H1 (cell line): ENCODE measurements at regions not wholly inside any gene's neighbourhood (a gene's known extent, or its start where the extent isn't known, plus 50 kb on each side); places are given as distances from the start of the nearest gene placed in this dataset.

Experiments
- CTCF ChIA-PET: fragments of 300-600 bp; sonication (Branson Sonifier 250); formaldehyde crosslinking; loops from one replicate; lab custom pipeline; 2021; ENCODE audit not compliant: partially characterized antibody; lab: Charles Lee
- POLR2A ChIA-PET: fragments of 300-600 bp; sonication (Branson Sonifier 250); formaldehyde crosslinking; loops from one replicate; lab custom pipeline; 2021; ENCODE audit warnings: inconsistent platforms; ENCODE audit not compliant: partially characterized antibody; lab: Charles Lee
- DNase-seq, 2 experiments: peaks; one replicate each; pipeline versions ENCODE4 v3.0.0 to v3.0.0-alpha.2; 2010 to 2022; ENCODE audit warnings: low spot score in 2 of 2, low read depth in 1 of 2, mixed read lengths in 1 of 2
- FAIRE-seq: peaks from 2 replicates; lab custom pipeline; 2011; peaks lifted over from hg19 to GRCh38; lab: Jason Lieb, UNC
- H2AFZ ChIP-seq: 2 replicates; pipeline ENCODE4 v1.8.1; 2012; ENCODE audit warnings: low read length, inconsistent platforms
- H2AK5ac ChIP-seq: 2 replicates; pipeline ENCODE4 v1.6.1; 2013; ENCODE audit warnings: low read depth, low read length
- H2BK120ac ChIP-seq: replicated peaks from 2 replicates; pipeline ENCODE3; 2013; ENCODE audit warnings: low read depth, low read length, inconsistent platforms
- H2BK12ac ChIP-seq: 2 replicates; pipeline ENCODE4 v1.6.1; 2013; ENCODE audit warnings: low read depth, low read length
- H2BK15ac ChIP-seq: 2 replicates; pipeline ENCODE4 v1.6.1; 2013; ENCODE audit warnings: low read length
- H2BK20ac ChIP-seq: 2 replicates; pipeline ENCODE4 v1.6.1; 2013; ENCODE audit warnings: low read length
- H2BK5ac ChIP-seq: 2 replicates; pipeline ENCODE4 v1.6.1; 2013; ENCODE audit warnings: low read depth, low read length
- H3K14ac ChIP-seq: 2 replicates; pipeline ENCODE4 v1.6.1; 2013; ENCODE audit warnings: inconsistent platforms; ENCODE audit not compliant: insufficient read length
- H3K18ac ChIP-seq: 2 replicates; pipeline ENCODE4 v1.6.1; 2013; ENCODE audit warnings: low read length; ENCODE audit errors: extremely low read depth
- H3K23ac ChIP-seq: 2 replicates; pipeline ENCODE4 v1.6.1; 2013; ENCODE audit warnings: inconsistent platforms; ENCODE audit not compliant: insufficient read length
- H3K23me2 ChIP-seq: 2 replicates; pipeline ENCODE4 v1.6.1; 2013; ENCODE audit warnings: low read depth, low read length
- H3K27ac ChIP-seq: 2 replicates; pipeline ENCODE4 v1.6.1; 2011; ENCODE audit warnings: low read depth, low read length, inconsistent platforms
- H3K27me3 ChIP-seq, 4 experiments: replicated peaks in 1 of 4; 1 replicate in 1 of 4; 2 replicates in 3 of 4; pipeline versions ENCODE4 v1.6.1 to v1.8.1; 2011 to 2013; ENCODE audit warnings: low read length in 3 of 4, mild to moderate bottlenecking in 3 of 4, inconsistent platforms in 2 of 4, mixed read lengths in 2 of 4, moderate library complexity in 1 of 4; ENCODE audit not compliant: control insufficient read depth in 3 of 4, insufficient read depth in 3 of 4; ENCODE audit errors: extremely low read depth in 1 of 4
- H3K36me3 ChIP-seq, 4 experiments: 2 replicates each; pipeline versions ENCODE4 v1.6.1 to v1.8.1; 2011 to 2013; ENCODE audit warnings: mild to moderate bottlenecking in 4 of 4, low read length in 3 of 4, moderate library complexity in 2 of 4, control low read depth in 1 of 4, inconsistent platforms in 1 of 4; ENCODE audit not compliant: insufficient read depth in 4 of 4, control insufficient read depth in 2 of 4
- H3K4ac ChIP-seq: replicated peaks from 2 replicates; pipeline ENCODE3; 2013; ENCODE audit warnings: low read length, low read depth, mixed read lengths, inconsistent platforms; ENCODE audit not compliant: insufficient read length
- H3K4me1 ChIP-seq, 4 experiments: replicated peaks in 1 of 4; 1 replicate in 1 of 4; 2 replicates in 3 of 4; pipeline versions ENCODE4 v1.6.1 to v1.8.1; 2011 to 2013; ENCODE audit warnings: low read length in 3 of 4, inconsistent platforms in 2 of 4, mixed read lengths in 1 of 4; ENCODE audit not compliant: insufficient read depth in 4 of 4, control insufficient read depth in 3 of 4
- H3K4me2 ChIP-seq, 2 experiments: 2 replicates each; pipeline versions ENCODE4 v1.6.1 to v1.8.1; 2011 to 2013; ENCODE audit warnings: low read depth in 2 of 2, low read length in 2 of 2, control low read depth in 1 of 2, inconsistent platforms in 1 of 2, mild to moderate bottlenecking in 1 of 2; ENCODE audit not compliant: insufficient read depth in 1 of 2
- H3K4me3 ChIP-seq, 4 experiments: fragments of 200-600, 300-600 bp in 1 of 4; sonication (generic), shearing (Covaris generic), sonication (Bioruptor Twin) in 1 of 4; 2 replicates each; pipeline versions ENCODE4 v1.5.1 to v1.8.1; 2011 to 2016; ENCODE audit warnings: low read length in 4 of 4, low read depth in 3 of 4, control low read depth in 2 of 4, inconsistent platforms in 2 of 4, mild to moderate bottlenecking in 2 of 4, mixed read lengths in 1 of 4, moderate library complexity in 1 of 4; ENCODE audit not compliant: insufficient read depth in 2 of 4; ENCODE audit errors: extremely low read depth in 1 of 4
- H3K56ac ChIP-seq: replicated peaks from 2 replicates; pipeline ENCODE3; 2013; ENCODE audit warnings: low read depth, mild to moderate bottlenecking, mixed read lengths, low read length, inconsistent platforms; ENCODE audit not compliant: insufficient read length
- H3K79me1 ChIP-seq: 2 replicates; pipeline ENCODE4 v1.6.1; 2013; ENCODE audit warnings: low read depth, low read length, control low read depth
- H3K79me2 ChIP-seq, 2 experiments: 2 replicates each; pipeline versions ENCODE4 v1.6.1 to v1.8.1; 2012 to 2013; ENCODE audit warnings: low read length in 2 of 2, mild to moderate bottlenecking in 2 of 2, inconsistent platforms in 1 of 2; ENCODE audit not compliant: insufficient read depth in 2 of 2, control insufficient read depth in 1 of 2
- H3K9ac ChIP-seq, 4 experiments: replicated peaks in 1 of 4; 1 replicate in 1 of 4; 2 replicates in 3 of 4; pipeline versions ENCODE4 v1.6.1 to v1.8.1; 2011 to 2013; ENCODE audit warnings: low read depth in 3 of 4, low read length in 3 of 4, control low read depth in 2 of 4, mild to moderate bottlenecking in 2 of 4, moderate library complexity in 2 of 4, inconsistent platforms in 1 of 4; ENCODE audit errors: extremely low read depth in 1 of 4
- H3K9me3 ChIP-seq, 2 experiments: 2 replicates each; pipeline versions ENCODE4 v1.6.1 to v1.8.1; 2012 to 2013; ENCODE audit warnings: mild to moderate bottlenecking in 2 of 2, moderate library complexity in 2 of 2, control low read depth in 1 of 2, inconsistent platforms in 1 of 2, low read depth in 1 of 2, low read length in 1 of 2, mixed read lengths in 1 of 2; ENCODE audit not compliant: insufficient read depth in 2 of 2
- H4K20me1 ChIP-seq, 2 experiments: replicated peaks in 1 of 2; 2 replicates each; pipeline versions ENCODE3 to v1.8.1; 2011 to 2013; ENCODE audit warnings: inconsistent platforms in 2 of 2, low read length in 2 of 2, mild to moderate bottlenecking in 1 of 2; ENCODE audit not compliant: insufficient read depth in 2 of 2, control insufficient read depth in 1 of 2
- H4K5ac ChIP-seq: 2 replicates; pipeline ENCODE4 v1.6.1; 2013; ENCODE audit warnings: low read length, low read depth, mixed read lengths, inconsistent platforms; ENCODE audit not compliant: insufficient read length
- H4K8ac ChIP-seq: 2 replicates; pipeline ENCODE4 v1.8.0; 2013; ENCODE audit warnings: mild to moderate bottlenecking, moderate library complexity, low read length, inconsistent platforms; ENCODE audit not compliant: insufficient read depth; ENCODE audit errors: extremely low read depth
- H4K91ac ChIP-seq: replicated peaks from 2 replicates; pipeline ENCODE3; 2013; ENCODE audit warnings: low read length, mixed read lengths, inconsistent platforms; ENCODE audit not compliant: insufficient read length
- CTCF ChIP-seq, 3 experiments: IDR thresholded peaks; 1 replicate in 2 of 3; 2 replicates in 1 of 3; pipeline versions ENCODE4 v1.5.1 to v1.6.1; 2011; ENCODE audit warnings: low read length in 3 of 3, mild to moderate bottlenecking in 3 of 3, inconsistent platforms in 2 of 3, low read depth in 1 of 3, moderate library complexity in 1 of 3; ENCODE audit not compliant: insufficient read depth in 1 of 3; ENCODE audit errors: control extremely low read depth in 1 of 3
- EZH2 ChIP-seq: fragments of 200-600 bp; sonication (generic); IDR thresholded peaks from 2 replicates; pipeline ENCODE4 v1.7.1; 2012; ENCODE audit warnings: low read depth, mild to moderate bottlenecking, moderate library complexity, low read length, inconsistent platforms; ENCODE audit not compliant: severe bottlenecking
- SIRT6 ChIP-seq: IDR thresholded peaks from one replicate; pipeline ENCODE4 v1.7.1; 2012; ENCODE audit warnings: low read length, inconsistent platforms
- SIX5 ChIP-seq: IDR thresholded peaks from 2 replicates; pipeline ENCODE4 v1.6.1; 2011; ENCODE audit warnings: mild to moderate bottlenecking, low read depth, low read length
- WGBS, 2 experiments: shearing (Covaris generic) in 1 of 2; methylation state at CpG; one replicate each; pipeline versions ENCODE4 v1.1.6 to v1.1.7; 2013 to 2015; ENCODE audit warnings: low lambda C conversion rate in 2 of 2, mixed read lengths in 2 of 2, inconsistent platforms in 1 of 2, low coverage in 1 of 2, missing lambda C conversion rate in 1 of 2; ENCODE audit not compliant: insufficient replicate concordance in 2 of 2, insufficient coverage in 1 of 2, insufficient read length in 1 of 2; ENCODE audit errors: extremely low coverage in 1 of 2, missing lambda C conversion rate in 1 of 2; 5-methylcytosine and 5-hydroxymethylcytosine counted together

GRCh38 chr17:72266112-72266775, 145.4 kb downstream of the SOX9 start:
- Histone ChIP-seq H2BK5ac (no peak overlapping the region), H3K18ac (no peak overlapping the region), H3K9me3 (no peaks in the 10 kb centered on the region), H3K36me3 (no peaks in the 10 kb centered on the region), H2BK12ac (peak overlapping the region; percentile 40; the same call in 1 of the 2 replicates), H4K91ac (no peak overlapping the region), H4K5ac (no peak overlapping the region), H2BK20ac (no peak overlapping the region), H3K4me1 (peaks cover 0 to 10% (median 3%) of the 10 kb centered on the region in 4 experiments; a peak in 4 of 7 replicates), H3K4ac (no peak overlapping the region), H3K27ac (no peak overlapping the region), H3K79me1 (no peaks in the 10 kb centered on the region), H3K4me2 (no peak overlapping the region), H3K23me2 (no peaks in the 10 kb centered on the region), H2BK15ac (no peak overlapping the region), H2AK5ac (no peak overlapping the region), H4K20me1 (no peaks in the 10 kb centered on the region), H3K27me3 (no peaks in the 10 kb centered on the region; a peak in 1 of 7 replicates), H3K79me2 (no peaks in the 10 kb centered on the region), H3K14ac (no peak overlapping the region), H3K9ac (0 out of 7 replicates have a peak overlapping the region, but pooled peaks of 1 of the 4 experiments have one; percentile 19), H4K8ac (no peak overlapping the region), H2AFZ (peak overlapping the region; percentile 33; the same call in 1 of the 2 replicates), H3K4me3 (no peak overlapping the region), H3K56ac (no peak overlapping the region), H3K23ac (no peak overlapping the region), H2BK120ac (no peak overlapping the region)
- FAIRE-seq (no peak), DNase-seq (no peak)
- 79% methylated on average over 13 of the region's 13 CpGs; no CpG with 5 or more reads in 1 of the 2 experiments for WGBS, 2 experiments
- ChIA-PET POLR2A (interaction anchor here (0.6 kb wide), 1 partner anchor 930 kb away, joined by 3 read pairs; no protein-coding TSS in a partner anchor), CTCF (interaction anchor here (1.4 kb wide), 2 partner anchors 15 to 29 kb away, joined by 3 to 4 read pairs; no protein-coding TSS in a partner anchor)
- TF ChIP-seq EZH2 (no peak), SIX5 (no peak), SIRT6 (no peak), CTCF (IDR thresholded peaks at IDR 0.05; ENCODE audit: control extremely low read depth in 1 of 3, insufficient read depth in 1 of 3, low read depth in 1 of 3, low read length in 3 of 3) (no peak)
